ENCODE measurements at regions not wholly inside any gene's neighbourhood (a gene's known extent, or its start where the extent isn't known, plus 50 kb on each side); places are given as distances from the start of the nearest gene placed in this dataset.

- TF ChIP-seq CTCF (IDR thresholded peaks at IDR 0.05) (no peak), POLR2A (IDR thresholded peaks at IDR 0.05) (no peak)
Measured at GRCh38 chr13:89584058-89584620, 1763.3 kb upstream of the MIR17HG start.

All from prostate gland (tissue), 2 donors.